AML-193 (cell line): ENCODE measurements at regions not wholly inside any gene's neighbourhood (a gene's known extent, or its start where the extent isn't known, plus 50 kb on each side); places are given as distances from the start of the nearest gene placed in this dataset.
"Not testable (repeated sequence)": the region's sequence is repeated elsewhere in the genome, so short reads cannot be mapped to it uniquely, and the experiment has no call there.

ENCODE experiments used
- DNase-seq, 2 experiments: peaks; one replicate each; lab custom pipeline; 2025; lab: John Stamatoyannopoulos, UW

- no peak for DNase-seq
These were observed 121.7 kb upstream of the ERCC4 start for GRCh38 chr16:13798211-13798610.

- no peak for DNase-seq
These were observed 116.0 kb upstream of the ERCC4 start for GRCh38 chr16:13803974-13804373.

- DNase-seq, result no peak
These were observed 114.0 kb upstream of the ERCC4 start for GRCh38 chr16:13805951-13806350.

- DNase-seq, result no peak
These were observed 113.3 kb upstream of the ERCC4 start for GRCh38 chr16:13806671-13807070.

GRCh38 chr16:13808102-13808501 is 111.9 kb upstream of the ERCC4 start:
- DNase-seq, result no peak

GRCh38 chr16:13809765-13810164 is 110.2 kb upstream of the ERCC4 start:
- no peak for DNase-seq

- no peak for DNase-seq
These were observed 108.1 kb upstream of the ERCC4 start for GRCh38 chr16:13811834-13812233.

- DNase-seq, result no peak
These were observed 103.3 kb upstream of the ERCC4 start for GRCh38 chr16:13816701-13817100.

- no peak for DNase-seq
These were observed 96.5 kb upstream of the ERCC4 start for GRCh38 chr16:13823501-13823900.

GRCh38 chr16:13829697-13830299 is 90.2 kb upstream of the ERCC4 start:
- DNase-seq, result no peak

GRCh38 chr16:13833515-13833914 is 86.4 kb upstream of the ERCC4 start:
- DNase-seq, result no peak

GRCh38 chr16:13835387-13835786 is 84.6 kb upstream of the ERCC4 start:
- DNase-seq, result no peak

GRCh38 chr16:13835935-13836730 is 83.8 kb upstream of the ERCC4 start:
- no peak for DNase-seq

GRCh38 chr16:13838401-13839190 is 81.4 kb upstream of the ERCC4 start:
- no peak for DNase-seq

- DNase-seq, result no peak
These were observed 80.4 kb upstream of the ERCC4 start for GRCh38 chr16:13839577-13839976.

- no peak for DNase-seq
These were observed 74.7 kb upstream of the ERCC4 start for GRCh38 chr16:13845232-13845631.

- no peak for DNase-seq
These were observed 71.2 kb upstream of the ERCC4 start for GRCh38 chr16:13848795-13849194.

- not testable (repeated sequence) for DNase-seq
These were observed 69.8 kb upstream of the ERCC4 start for GRCh38 chr16:13850173-13850572.

- no peak for DNase-seq
These were observed 67.1 kb upstream of the ERCC4 start for GRCh38 chr16:13852827-13853226.

GRCh38 chr16:13856398-13856797 is 63.6 kb upstream of the ERCC4 start:
- DNase-seq, result no peak

- DNase-seq, result no peak
These were observed 63.0 kb upstream of the ERCC4 start for GRCh38 chr16:13856811-13857511.

GRCh38 chr16:13858873-13859580 is 60.9 kb upstream of the ERCC4 start:
- no peak for DNase-seq
